H4 (cell line): ENCODE measurements at regions not wholly inside any gene's neighbourhood (a gene's known extent, or its start where the extent isn't known, plus 50 kb on each side); places are given as distances from the start of the nearest gene placed in this dataset.

Source experiments
- DNase-seq: peaks from one replicate; pipeline ENCODE4 v3.0.0-alpha.2; 2015; ENCODE audit warnings: low spot score

DNA sequence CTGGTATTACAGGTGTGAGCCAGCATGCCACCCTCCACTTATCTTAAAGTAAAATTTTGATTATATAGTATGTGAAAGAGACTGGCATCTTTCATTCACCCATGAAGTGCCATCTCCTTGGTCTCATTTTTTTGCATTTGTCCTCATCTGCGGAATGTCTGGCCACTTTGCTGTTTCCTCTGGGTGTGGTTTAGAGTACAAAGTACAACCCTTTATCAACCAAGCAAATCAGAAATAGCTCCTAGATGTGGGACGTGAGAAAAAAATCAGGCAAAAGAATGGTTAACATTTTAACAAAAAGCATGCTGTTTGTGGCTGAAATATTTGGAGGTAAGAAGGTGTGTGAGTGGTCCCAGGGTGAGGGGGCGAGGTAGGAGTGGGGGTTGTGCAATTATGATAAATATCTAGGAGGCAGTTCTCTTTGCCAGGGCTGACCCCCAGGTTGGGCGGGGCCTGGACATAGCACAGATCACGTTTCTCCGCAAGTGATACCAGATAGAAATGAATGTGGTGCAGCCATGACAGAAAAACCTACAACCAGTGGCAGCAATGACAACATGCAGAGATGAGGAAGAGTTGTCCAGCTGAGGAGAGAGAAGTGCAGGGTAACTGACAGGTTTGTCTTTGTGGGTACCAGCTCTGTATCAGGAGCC, 115.8 kb upstream of the SERTAD2 start:
- DNase-seq, result no peak

DNA sequence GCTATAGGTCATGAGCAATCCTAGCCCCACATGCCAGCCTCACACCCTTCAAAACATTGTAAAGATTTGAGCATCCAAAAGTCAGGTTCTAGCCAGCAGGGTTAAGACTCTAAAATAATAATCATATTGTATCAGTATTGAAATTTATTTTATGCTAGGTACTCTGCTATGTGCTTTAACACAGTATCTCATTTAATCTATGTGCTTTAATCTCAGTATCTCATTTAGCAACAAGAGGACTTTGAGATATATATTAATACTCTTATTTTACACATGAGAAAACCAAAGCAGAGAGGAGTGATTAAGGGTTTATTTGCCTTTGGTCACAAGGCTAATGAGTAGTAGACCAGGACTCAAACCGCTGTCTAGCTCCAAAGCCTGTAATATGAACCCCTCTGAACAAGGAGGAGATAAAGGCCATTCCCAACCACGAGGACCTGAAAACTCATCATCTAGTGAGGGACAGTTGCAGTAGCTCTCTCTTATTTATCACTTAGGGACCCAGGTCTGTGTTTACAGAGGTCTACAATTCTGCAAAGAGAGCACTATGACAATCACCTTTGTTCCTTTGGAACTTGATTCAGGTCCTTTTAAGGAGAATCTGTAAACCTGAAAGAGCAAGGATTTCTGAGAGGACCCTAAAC, 116.5 kb upstream of the SERTAD2 start:
- DNase-seq, result no peak

DNA sequence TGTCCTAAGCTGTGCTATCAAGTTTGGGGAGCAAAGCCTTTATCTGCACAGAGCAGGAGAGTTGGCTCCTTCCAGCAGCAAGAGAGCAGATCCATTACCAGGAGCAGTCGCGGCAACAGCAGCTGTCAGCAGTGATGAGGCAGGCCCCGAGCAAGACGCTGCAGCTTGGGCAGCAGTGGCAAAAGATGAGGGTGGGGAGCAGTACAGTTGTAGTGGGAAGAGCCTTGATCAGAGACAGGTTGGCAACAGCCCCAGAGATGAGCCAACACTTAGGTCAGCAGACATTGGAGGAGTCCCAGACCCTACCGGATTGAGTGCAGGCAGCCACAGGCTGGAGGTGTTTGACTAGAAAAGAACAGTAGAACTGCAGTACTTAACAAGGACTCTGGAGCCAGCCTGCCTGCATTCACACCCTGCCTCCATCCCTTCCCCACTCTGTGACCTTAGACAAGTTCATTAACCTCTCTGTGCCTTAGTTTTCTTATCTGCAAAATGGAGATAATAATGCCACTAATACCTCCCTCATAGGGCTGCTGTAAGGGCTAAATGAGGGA, 117.1 kb upstream of the SERTAD2 start:
- no peak for DNase-seq

DNA sequence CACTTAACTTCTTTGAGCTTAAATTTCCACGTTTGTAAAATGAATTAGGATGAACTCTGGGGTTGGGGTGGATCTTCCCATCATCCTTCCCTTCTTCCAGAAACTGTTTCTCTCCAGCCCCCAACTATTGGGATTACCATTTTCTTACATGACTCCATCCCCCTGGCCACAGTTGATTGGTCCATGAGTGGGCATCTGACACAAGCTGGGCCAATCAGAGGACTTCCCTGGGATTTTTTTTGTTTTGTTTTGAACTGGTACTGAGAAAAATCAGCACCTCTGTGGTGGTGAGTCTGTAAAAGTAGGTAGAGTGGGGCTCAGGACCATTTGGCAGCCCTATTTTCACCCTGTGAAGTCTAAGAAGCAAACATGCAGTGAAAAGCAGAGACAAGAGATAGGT, 118.0 kb upstream of the SERTAD2 start:
- DNase-seq, result no peak

DNA sequence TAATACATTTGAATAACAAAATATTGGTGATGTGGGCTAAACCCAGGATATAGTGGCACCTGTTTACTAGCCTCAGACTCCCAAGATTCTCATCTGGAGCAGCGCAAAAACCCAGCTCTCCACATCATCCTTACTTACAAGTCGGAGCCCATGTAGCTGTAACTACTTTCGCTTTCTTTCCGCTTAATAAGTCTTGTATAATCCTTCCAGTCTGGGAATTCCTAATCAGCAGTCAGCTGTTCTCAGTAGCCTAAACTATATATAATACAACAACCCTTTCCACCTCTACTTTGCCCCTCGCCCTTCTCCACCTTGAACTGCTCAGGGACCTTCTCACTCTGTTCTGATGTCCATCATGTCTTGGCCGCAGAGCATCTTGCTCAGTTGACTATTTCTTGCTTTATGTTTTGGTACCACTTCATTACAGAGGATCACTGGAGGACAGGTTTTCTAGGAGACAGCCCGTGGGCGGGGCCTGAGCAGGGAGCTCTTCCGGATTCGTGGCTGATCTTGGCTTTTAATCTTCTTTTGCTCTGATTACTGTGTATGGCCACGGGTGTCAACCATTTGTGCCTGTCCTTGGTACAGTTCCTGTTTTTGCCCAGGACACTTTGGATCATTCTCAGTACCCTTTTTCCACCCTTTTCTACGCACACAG, 119.9 kb upstream of the SERTAD2 start:
- DNase-seq, result no peak

DNA sequence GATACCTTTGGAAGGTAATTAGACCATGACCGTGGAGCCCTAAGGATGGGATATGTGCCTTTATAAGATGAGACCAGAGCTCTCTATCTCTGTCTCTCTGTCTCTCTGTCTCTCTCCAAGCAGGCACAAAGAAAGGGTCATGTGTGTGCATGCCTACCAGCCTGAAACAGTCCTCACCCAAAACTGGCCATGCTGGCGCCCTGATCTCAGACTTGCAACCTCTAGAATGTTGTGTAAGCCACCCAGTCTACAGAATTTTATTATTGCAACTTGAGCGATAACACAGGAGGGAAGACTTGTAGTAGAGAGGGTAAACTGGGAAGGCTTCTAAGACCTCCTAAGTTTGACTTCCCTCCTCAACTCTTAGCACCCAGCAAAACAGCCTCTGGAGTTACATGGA, 124.1 kb upstream of the SERTAD2 start:
- no peak for DNase-seq

DNA sequence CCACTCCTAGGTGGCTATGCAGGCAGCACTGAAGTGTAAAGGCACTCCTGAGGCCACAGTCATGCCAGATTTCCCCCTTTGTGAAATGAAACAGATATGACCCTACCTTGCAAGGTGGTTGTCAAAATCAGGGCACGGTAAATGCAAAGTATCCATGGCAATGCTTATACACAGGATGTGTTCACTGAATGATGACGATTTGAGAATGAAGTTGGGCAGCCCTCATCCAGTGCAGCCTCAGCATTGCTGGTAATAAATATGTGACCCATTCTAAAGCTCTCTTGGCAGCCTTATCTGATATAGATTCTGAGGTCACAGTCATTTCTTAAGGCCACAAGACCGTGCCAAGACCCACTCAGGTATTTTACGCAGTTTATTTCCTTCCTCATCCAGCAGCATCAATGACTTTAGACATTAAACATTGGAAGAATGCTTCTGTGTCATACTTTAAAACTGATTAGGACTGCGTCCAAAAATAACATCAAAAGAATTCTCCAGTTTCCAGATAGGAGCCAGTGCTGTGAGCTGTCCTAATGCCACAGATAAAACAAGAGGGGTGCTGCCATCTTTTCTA, 125.5 kb upstream of the SERTAD2 start:
- DNase-seq, result no peak

DNA sequence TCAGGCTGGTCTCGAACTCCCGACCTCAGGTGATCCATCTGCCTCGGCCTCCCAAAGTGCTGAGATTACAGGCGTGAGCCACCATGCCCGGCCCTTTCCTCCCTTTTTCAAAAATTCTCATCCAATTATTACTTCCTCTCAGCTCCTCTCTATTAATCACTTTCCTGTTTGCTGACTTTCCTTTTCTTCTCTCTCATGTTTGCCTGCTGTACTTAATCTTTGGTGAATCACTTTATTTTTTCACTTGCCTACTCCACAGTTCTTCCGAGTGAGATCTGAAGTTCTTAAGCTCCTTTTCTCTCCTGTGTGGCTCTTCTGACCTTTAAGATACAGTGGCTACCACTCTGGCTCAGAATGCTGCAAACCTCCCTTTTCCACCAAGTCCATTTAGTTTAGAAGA, 126.3 kb upstream of the SERTAD2 start:
- DNase-seq, result no peak

DNA sequence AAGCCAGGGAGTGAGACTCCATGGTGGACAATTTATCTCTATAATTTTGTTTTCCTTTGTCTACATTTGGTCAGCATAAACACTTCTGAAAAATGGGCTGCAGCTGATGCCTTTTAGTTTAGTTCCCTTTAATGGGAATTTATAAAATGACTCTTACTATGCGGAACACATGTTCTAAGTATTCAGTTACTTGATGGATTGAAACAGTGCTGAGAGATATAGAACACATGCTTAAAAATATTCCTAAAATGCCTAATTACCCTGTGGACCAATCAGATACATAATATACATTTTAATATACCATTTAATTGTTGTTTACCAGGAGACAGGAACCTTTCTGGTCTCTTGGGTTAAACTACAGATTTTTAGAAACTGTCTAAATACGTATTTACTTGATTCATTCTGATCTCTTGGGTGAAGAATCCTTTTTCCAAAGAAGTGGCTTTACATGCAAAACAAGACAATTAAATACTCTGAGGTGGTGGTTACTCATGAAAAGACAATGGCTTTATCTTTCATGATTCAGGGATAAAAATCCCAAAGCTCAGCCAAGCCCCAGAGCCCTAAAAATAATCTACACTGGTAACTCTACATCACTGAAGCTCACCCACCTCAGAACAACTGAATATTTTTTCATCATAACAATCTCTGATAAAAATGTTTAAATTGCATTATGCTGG, 128.1 kb upstream of the SERTAD2 start:
- no peak for DNase-seq

DNA sequence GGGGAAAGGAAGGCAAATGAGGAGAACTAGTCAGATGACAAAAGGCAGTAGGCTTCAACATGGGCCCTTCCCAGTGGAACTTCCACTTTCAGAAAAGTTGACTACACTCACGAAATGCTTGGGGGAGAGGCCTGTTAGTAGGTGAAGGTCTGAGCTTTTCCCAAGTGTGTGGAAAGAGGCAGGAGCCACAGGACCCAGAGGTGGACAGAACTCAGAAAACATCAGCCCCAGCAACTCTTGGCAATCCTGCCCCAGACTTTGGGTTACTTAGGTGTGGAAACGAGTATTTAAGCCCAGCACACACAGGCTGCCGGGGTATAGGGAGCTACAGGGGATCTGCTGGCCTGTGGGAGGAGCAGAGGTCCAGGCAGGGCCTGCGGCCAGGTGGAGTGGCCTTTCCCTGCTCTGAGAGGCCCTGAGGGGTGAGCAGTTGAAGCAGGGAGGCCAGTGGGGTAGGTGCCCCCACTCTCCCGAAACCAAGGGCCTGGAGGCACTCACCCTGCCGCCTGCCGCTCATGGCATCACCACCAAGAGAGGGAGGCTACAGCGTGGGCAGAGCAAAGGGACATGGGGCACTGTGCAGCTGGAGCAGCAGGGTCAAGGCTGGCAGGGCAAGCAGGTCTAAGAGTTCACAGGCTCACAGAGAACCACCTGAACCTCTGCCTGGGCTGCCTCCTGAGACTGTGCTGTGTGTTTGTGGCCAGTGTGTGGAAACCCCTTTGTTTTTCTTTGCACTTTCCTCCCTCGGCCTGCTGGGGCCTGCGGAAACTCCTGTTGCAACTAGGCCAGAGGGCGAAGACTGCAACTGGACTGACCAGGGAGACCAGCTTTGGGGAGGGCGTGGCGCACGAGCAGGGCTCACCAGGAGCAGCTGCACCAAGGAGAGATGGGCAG, 130.7 kb upstream of the SERTAD2 start:
- no peak for DNase-seq

DNA sequence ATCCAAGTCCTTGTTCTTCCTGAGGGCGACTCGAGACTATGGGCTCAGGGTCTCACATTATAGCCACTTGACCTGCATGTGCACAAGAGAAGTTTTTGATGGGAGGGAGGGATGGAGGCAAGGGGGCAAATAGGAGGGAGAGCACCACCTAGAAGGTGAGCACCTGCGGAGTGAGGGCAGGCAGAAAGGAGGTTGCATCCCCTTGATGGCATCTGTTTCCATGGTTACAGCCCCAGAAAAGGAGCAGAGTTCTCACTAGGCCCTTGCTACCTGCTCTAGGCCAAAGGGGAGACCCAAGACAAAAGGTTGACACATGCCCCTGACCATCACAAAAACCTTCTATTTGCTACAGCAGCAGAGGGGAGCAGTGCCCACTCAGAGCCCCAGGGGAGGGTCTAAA, 131.5 kb upstream of the SERTAD2 start:
- DNase-seq, result no peak

DNA sequence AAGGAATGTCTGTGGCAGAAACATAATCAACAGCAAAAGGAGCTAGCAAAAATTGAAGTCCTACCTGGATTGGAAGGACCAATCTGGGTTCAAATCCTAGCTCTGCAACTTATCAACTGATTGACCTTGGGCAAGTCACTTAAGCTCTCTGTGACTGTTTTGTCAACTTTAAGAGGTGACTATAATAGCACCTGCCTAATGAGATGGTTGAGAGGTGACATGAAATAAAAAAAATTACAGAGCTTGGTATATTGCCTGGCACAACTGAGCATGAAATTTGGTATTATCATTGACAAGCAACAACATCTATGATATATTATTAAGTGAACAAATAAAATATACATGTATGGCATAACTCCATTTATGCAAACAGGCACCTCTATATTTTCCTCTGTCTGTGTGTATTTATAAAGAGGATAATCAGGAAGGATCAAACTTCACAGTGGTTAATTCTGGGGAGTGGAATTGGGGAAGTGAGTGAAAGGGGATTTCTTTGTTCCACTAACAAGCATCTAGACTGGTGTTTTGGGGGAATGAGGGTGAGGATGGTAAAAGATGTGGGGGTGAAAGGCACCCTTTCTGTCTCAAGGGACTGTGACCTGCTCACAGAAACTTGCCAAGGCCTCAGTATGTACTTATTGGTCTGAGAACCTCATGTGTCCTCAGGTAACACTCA, 132.8 kb upstream of the SERTAD2 start:
- no peak for DNase-seq

DNA sequence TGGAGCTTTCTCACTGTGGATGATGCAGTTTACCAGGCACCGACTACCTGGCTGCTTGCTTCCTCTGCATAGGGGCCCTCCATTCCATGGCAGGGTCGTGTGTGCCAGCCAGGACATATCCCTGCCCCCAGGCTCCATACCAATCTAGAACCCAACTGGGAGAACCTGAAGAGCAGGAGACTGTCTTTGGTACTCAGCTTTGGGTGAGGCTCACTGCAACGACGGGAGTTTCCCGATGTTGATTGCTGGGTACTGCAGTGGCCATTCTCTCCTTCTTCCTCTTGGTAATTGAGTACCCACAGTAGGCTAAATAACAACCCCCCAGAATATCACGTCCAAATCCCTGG, 133.3 kb upstream of the SERTAD2 start:
- no peak for DNase-seq

DNA sequence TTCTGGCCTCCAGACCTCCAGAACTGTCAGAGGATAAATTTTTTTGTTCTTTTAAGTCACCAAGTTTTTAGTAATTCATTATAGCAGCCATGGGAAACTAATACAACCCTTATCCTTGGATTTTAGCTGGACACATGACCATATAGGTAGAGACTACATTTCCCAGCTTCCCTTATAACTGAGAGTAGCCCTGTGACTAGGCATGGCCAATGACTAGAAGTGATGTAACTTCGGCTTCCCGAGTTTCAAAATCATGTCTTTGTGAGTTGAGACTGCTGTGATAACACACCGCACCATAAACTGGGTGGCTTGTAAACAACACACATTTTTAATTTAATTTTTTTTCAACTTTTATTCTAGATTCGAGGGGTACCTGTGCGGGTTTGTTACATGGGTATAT, 134.0 kb upstream of the SERTAD2 start:
- no peak for DNase-seq

DNA sequence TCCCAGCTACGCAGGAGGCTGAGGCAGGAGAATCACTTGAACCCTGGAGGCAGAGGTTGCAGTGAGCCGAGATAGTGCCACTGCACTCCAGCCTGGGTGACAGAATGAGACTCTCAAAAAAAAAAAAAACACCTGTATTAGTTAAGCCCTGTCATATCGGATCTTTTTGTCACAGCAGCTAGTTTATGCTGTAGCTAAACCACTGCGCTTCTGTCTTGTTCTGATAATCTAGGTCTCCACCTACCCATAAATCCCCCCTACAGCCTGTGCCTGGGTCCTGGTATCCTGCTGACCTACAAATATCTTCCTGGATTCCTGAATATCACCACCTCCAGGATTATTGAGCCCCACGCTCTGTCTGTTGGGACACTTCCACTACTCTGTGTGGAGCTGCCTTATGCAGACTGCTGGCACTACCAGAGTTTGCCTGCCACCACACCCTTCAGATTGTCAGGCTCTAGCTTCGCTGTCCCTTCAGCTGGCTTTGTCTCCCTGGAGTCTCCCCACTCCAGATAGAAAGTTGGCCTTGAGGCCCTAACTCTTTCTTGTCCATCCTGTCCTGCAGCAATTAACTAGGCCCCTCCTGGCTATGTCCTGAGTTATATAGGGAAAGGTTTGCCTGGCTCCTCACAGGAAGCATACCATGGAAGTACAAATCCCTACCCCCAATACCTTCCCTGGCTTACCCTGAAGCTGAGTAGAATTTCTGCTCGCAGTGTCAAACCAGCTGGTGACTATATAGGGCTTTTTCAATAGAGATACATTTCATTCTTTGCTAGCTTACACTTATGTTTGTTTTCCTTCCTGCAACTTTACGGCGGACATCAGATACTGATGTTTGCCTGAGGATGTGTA, 136.0 kb upstream of the SERTAD2 start:
- DNase-seq, result no peak

DNA sequence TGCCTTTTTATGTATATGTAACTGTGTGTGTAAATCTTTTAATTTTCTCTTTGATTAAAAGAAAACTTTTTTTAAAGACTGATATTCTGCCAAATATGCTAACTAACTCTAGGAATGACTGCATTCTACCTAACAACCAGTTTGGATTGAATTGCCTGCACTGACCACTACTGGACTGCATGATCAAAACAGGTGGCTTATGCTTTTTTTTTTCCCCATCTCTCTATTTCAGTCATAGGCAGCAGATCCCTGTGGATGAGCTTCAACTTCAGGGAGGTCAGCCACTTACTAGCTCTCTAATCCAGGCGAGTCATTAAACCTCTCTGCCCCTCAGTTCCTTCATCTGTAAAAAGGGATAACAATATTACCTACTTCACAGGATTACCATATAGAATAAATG, 138.6 kb upstream of the SERTAD2 start:
- DNase-seq, result no peak

DNA sequence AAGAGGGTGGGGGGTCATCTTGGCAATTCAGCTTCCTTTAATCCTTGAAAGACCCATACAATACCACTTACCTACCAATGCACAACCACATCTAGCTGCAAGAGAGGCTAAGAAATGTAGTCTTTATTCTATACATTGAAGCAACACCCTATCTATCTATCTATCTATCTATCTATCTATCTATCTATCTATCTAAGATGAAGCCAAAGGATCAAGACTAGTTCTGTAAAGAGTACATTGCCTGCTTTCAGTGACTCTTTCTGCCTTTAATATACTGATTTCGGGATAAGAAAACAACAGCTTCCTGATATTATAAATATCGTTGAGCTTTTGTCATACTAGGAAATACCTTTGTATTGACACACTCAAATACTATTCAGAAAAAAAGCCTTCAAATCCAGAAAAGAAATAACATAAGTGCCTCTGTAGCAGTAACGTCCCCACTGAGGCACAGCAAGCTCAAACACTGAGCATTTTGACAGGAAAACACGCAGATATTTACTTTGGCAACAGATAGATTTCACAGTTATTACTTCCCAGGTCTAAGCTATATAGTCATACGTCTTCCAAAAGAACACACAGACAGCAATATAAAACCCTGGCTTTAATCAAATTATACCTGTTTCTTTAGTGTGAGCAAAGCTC, 139.4 kb upstream of the SERTAD2 start:
- DNase-seq, result no peak

DNA sequence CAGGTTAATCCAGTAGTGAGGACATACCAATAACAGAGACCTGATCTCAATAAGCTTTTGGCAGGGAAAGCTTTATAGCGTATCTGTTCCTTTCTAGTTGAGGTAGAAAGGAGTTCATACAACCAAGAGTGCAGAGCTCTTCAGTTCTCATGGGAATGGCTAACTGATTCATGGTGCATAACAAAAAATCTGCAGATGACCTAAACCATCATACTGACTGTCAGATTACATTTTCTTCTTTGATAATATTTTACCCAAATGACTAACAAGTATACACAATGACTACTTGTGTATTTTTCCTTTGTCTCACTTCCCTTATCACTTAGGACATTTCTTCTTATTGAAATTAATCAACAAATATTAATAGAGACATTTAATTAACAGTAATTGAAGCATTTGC, 140.0 kb upstream of the SERTAD2 start:
- DNase-seq, result no peak

DNA sequence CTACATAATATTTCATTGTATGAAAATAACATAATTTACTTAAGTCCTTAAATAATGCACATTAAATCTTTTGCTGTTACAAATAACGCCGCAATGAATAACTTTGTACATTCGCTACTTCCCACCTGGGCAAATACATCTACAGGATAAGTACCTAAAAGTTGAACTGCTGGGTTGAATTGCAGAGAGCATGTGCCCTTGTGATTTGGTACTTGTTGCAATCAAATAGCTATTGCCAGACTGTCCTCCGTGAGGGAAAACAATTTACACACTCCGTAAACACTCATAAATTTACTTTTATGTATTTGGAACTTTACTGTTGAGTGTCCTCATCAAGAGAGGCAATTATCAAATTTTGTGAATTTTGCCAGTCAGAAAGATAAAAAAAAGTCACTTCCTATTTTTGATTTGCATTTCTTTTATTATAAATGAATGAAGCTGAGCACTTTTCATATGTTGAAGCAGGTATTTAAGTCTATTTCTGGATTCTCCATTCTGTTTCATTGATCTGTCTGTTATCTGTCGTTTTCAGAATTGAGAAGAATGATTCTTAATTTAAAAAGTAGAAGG, 140.8 kb upstream of the SERTAD2 start:
- DNase-seq, result no peak
